NCI-H146 treated with DMSO at 0.1 percent for 48 hours (cell line): ENCODE measurements at regions not wholly inside any gene's neighbourhood (a gene's known extent, or its start where the extent isn't known, plus 50 kb on each side); places are given as distances from the start of the nearest gene placed in this dataset.

Experiments used
- DNase-seq: peaks from one replicate; lab custom pipeline; 2025; ENCODE audit not compliant: unreplicated experiment; lab: John Stamatoyannopoulos, UW

DNA sequence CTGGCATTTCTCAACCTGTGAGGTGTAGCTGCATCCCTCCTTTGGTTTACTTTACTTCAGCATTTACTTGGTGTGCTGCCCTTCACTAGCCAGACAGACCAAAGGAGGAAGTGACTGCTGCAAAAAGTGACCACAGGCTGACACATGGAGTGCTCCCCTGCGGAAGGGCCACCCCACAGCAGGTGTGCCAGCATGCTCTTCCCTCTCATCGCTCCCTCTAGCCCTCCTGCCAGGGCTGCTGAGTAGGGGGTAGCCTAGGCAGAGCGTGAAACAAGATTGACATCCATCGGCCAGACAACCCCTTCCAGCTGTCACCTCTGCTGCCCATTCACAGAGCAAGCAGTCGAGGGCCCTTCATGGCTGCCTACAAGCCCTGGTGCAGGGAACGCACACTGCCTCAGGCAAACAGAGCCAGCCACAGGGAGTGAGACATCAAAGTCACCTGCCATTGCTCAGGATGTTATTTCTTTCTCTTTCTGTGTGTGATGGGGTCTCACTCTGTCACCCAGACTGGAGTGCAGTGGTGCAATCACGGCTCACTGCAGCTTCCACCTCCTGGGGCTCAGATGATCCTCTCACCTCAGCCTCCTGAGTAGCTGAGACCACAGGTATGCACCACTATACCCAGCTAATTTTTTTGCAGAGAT is 102.0 kb upstream of the RPS6KA2 start:
- DNase-seq = no peak

DNA sequence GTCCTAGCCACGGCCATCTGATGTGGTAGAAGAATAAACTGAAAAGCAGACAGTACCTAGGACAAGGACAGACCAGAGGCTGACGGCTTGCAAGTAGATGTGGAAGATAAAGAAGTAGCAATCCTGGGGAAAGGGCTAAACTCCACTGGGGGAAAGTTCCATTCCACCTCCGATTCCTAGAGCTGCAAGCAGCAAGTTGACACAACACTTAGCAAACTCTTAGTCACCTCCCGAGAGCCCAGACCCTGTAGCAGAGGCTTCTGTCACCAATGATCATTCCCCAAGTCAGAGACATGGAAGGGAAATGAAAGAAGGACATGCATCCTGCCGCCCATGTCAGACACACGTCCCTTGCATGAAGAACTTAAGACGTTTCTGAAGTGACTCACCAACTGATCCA is 99.2 kb upstream of the RPS6KA2 start:
- DNase-seq = no peak

DNA sequence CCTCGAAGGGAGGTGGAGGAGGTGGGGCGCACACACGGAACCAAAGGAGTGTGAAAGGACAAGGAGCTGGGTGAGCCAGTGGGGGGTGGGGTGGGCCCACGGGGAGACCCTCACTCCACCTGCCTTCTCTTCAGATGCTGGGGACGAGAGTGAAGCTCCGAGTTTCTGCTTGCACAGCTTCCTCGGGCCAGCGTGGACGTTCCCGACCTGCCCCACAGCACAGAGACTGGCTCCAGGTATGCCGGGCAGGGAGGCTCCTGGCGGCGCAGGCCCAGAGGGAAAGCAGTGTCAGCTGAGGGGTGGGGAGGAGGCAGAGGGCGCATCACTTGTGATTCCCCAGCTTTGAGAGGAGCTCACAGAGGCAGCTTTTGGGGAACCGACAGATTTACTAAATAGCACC is 98.5 kb upstream of the RPS6KA2 start:
- no peak for DNase-seq

DNA sequence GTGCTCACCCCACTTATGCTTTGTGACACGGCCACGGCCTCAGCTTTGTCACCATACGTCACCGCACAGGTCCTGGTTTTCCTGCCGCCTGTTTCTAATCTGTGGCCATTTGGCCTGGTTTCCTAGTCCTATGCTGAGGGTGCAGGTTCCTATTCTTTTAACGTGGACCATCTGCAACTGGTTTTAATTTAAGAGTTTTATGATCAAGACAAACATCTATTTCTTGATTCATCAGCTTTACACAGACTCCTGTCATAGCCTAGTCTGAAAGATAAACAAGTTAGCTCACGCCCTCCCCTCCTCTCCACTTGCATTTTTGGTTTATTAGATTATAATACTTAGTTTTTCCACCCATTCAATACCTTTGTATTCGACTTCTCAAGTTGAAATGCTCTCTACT is 97.5 kb upstream of the RPS6KA2 start:
- no peak for DNase-seq

DNA sequence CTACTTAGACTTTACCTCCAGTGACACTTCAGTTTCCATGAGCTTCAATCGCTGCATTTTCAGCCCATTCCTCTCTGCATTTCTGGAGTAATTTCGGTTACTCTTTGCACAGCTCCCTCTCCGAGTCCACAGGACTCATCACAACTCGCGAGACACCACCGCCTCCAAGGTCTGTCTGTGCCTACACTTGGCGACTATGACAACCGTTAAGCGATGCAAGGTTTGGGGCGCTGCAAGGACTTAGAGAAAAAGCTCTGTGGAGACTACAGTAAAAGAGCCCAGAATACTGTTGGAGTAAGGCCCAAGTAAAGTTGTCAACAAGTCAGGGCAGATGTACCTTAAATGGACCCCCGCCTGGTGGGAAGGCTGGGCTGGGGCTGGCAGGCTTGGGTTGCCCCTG is 95.7 kb upstream of the RPS6KA2 start:
- no peak for DNase-seq

DNA sequence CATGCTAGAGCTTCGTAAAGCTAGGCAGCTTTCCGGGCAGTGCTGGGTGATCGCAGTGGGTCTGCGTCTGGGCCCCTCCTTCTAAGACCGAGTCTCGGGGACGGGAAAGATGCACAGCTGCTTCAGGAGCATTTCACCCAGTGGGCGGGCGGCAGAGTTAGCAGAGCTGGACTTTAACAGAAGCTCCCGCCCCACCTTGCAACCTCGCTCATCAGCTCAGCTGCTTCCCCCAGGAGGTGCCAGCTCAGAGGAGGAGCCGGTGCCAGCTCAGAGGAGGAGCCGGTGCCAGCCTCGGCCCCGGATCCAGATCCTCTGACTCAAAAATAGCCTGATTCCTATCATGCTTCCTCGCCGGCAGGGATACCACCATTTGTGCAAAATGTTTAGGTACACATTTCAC is 94.5 kb upstream of the RPS6KA2 start:
- no peak for DNase-seq

DNA sequence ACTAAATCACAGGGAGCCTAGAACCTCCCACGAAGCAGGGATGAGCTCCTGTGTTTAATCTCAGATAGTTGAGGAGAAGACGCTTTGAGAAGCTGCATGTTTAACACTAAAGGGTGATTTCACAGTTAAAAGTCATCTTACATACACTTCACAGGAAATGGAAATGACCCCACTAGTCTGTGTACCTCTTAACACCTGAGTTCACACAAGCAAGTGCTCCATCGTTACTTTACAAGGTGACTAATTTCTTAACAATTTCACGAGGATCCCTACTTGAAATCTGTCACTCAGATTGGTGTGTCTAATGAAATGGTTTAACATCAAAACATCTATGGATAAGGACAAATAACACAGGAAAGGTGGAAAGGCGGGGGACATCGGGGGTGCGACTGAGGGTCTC is 93.8 kb upstream of the RPS6KA2 start:
- no peak for DNase-seq

DNA sequence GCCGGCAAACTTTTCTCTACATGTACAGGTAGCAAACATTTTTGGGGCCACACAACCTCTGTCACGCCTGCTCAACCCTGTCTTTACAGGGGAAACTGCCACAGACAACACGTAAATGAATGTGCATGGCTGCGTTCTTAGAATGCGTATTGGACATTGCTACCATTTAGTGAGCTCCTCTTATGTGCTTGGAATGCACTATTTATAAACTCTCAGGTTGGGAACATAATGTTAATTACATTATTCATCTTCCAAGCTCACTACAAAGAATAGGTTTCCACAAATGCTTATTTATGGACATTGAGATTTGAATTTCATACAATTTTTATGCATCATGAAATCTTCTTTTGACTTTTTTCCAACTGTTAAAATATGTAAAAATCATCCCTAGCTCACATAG is 92.0 kb upstream of the RPS6KA2 start:
- DNase-seq = no peak

DNA sequence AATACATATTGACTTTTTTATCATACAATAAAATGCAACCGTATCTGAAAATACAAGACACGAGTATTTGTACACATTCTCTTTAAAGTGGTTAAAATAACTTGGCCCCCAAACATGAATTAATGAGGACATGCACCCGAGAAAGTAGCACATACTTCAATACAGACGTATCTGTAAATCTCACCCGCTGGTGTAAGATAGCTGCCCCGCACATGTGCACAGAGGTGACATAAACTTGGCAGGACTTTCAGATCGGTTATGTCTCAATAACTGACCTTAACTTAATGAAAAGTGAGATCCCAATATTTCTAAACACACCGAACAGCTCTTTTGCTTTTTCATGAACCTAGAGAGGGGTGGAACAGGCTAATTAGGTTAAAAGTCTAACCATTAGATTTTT is 91.5 kb upstream of the RPS6KA2 start:
- no peak for DNase-seq

DNA sequence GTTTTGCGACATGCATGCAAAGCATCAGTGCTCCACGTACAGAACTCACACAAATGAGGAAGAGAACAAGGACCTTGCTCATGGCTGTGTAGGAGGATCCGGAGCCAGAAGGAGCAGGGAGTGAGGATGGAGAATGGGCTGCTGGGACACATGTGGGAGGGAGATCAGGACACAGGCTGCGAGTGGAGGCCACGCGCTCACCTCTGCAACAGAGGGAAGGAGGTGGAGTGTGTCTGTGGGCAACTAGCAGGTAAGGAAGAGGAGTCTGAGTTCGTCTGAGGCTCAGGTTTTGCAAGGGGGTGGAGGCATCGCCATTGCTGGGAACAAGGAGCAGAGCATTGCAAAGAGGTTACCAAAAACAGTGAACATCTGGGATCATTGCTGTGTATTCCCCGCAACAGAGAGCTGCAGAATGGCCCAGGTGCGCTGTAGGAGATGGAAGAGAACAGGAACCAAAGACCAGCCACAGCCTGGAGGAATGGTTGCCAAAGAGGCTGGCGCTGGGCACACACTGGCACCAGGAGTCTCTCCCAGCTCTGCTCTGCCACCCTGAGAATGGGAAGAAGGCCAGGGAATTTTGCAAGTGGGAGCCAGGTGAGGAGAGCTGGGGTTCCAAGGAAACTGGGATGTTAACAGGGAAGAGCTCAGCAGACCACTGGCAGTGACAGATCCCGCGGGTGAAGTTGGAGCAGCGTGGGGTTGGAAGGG is 90.0 kb upstream of the RPS6KA2 start:
- DNase-seq = no peak

DNA sequence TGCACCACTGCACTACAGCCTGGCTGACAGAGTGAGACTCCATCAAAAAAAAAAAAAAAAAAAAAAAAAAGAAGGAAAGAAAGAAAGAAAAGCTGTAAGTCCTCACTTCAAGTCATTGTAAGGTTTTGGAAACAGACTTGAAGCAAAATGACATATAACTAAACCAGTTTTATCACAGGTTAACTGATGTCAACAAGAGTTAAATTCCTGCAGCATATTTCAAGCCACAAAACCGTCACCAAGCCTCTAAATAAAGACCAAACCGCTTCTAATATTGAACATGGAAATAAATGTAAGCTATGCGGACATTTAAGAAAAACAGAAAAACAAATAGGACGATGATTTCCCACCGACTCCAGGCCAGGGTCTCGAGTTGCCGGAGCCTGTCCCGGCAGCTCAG is 88.9 kb upstream of the RPS6KA2 start:
- DNase-seq = no peak

DNA sequence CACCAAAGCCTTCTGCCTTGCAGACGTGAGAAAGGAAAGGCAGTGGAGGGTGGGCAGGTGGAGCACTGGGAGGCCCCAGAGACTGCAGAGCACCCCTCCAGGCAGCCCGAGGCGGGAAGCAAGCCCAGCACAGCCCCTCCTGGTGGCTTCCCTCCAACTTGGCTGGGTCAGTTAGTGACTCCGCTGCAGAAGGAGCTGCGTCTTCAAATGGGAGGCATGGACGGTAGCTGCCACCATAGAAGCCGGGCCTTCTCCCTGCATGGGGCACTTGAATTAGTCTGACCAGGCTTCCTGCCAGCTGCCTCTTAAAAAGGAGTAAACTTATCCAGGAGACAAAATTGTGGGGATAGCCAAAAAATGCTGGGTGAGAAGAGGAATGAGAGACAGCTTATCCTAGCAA is 88.0 kb upstream of the RPS6KA2 start:
- no peak for DNase-seq

DNA sequence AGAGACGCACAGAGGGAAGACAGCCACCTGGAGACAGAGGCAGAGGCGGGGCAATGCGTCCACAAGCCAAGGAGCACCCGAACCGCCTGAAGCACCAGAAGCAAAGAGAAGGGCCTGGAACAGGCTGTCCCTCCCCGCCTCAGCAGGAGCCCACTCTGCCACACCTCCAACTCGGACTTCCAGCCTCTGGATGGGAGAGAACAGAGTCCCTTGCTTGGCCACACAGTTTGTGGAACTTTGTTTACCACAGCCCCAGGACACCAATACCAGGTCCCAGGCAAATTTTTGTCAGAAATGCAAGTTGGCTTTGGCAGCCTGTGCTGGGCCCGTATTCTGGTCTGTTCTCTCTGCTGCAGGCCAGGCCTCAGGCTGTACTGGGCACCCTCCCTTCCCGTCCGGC is 87.5 kb upstream of the RPS6KA2 start:
- no peak for DNase-seq

DNA sequence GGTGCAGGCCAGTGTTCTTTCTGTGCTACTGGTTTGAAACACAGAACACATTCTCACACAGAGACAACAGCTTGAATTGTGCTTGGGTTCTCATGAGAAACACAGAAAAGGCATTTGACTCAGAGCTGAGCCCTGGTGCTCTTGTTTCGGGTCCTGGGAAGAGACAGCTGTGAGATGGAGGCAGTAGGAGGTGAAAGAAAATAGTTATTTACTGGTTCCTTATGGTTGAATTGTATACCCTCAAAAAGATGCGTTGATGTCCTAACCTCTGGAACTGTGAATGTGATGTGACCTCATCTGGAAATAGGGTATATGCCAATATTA is 87.1 kb upstream of the RPS6KA2 start:
- DNase-seq = no peak

DNA sequence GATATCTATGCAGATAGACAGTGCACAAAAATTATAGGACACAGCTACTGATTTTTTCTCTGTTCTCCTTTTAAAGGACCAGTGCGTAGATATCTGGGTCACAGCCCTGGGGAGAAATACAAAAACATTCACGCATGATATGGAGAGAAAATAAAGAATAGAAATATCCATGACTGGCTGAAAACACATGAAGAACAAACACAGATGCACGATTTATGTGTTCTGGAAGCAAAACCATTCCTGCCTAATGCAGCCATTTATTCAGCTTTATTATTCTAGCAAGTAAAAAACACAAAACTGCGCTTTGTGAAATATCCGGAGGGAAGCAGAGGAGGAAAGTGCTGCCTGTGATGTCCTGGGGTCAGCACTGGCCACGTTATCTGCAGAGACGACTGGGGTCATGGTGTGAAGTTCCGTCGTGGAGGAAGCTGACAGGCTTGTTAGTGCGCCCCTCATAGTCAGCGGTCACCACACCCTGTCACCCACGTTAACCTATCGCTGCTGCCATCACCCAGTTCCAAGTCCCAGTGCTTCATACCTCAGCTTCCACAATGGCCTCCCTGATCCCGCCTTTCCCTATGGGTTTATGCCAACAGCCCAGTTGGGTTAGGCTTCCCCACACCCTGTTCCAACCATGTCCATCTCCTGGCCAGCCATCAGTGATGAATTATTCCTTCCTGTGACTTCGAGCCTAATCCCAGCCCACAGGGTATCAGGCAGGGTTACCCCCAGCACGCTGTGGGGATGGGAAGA is 86.6 kb upstream of the RPS6KA2 start:
- no peak for DNase-seq

DNA sequence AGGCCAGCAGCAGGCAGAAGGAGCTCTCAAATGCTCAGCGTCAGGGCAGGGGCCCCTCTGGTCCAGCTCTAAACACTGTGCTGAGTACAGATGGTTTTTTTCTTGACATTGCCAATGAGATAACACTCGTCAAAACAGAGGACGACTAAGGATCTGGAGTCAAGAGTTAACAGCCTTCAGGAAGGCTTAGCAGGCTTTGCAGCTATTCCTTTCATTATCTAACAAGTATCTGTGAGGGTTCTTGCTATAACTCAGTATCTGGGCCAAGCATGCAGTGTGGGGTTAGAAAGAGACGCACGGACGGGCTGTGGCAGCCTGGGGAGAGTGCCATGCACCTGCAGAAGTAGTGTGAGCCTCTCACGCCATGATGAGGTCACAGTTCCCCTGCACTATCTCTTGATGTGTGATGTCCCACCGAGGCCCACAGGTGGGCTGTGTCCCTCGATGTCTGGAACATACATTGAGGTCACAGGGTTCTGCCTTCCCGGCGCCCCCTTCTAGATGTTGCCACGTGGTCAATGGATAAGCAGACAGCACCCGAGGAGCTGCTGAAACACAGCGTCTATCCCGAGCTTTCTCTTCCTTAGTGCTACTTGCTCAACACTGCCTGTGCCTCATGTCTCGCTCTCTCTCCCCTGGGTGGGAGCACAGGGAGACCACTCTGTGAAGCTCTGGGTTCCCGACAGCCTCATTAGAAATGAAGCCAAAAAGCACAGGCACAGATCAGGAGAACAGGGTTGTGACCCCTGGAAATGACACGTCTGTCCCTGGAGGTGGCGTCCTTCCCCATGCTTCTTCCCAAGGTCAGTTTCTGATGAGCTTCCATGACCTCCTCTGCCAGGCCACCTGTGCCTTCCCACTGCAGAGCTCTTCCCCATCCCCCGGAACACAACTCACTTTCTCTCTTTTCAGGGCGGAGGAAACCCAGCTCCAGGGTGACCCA is 85.5 kb upstream of the RPS6KA2 start:
- DNase-seq = no peak

DNA sequence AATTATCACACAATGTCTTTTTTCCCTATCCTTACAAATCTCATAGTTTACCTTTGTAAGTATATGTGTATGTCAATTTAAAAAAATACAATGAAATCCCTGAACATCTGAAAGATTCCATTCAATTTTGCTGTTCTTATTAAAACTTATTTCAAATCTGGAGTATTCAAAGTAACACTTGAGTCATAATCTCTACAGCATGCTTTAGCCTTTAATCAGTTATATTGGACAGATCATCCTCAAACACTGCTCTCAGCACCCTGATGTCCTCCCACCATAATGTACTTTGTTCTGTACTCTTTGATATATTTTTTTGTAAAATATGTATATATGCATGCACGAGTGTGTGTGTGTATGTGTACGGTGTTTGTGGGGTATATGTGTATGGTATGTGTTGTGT is 83.0 kb upstream of the RPS6KA2 start:
- DNase-seq = no peak

DNA sequence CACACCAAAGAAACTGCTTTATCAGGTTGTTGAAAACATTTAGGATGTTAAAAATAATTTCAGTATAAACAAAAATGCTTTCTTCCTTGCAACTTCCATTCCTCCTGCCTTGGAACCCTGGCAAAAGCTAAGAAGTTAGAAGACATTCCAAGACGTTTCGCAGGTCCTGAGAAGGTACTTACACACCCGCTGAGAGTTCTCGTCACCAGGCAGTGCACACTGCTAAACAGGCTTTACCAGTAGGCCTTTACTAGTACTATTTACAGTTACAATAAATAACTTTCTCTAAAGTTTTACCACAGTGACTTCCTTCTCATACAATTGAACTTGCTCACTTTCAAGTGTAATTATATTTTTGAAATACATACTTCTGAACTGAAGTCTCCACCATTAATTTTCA is 81.4 kb upstream of the RPS6KA2 start:
- DNase-seq = no peak

DNA sequence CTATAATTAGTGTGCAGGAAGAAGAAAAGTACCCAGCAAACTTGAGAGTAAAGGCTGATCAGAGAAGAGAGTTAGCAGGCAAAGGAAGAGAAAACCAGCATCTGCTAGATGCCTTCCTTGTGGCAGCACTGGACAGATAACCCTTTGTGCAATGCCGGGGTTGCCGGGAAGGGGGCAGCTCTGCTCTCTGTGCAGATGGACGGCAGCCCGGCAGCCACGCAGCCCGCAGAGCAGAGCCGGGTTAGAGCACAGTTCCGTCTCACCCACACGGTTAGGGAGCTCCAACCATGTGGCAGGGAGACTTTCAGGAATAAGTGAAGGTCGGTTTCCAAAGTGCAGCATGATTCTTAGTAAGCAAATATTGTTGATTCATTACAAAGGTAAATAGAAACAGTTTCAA is 80.0 kb upstream of the RPS6KA2 start:
- no peak for DNase-seq

DNA sequence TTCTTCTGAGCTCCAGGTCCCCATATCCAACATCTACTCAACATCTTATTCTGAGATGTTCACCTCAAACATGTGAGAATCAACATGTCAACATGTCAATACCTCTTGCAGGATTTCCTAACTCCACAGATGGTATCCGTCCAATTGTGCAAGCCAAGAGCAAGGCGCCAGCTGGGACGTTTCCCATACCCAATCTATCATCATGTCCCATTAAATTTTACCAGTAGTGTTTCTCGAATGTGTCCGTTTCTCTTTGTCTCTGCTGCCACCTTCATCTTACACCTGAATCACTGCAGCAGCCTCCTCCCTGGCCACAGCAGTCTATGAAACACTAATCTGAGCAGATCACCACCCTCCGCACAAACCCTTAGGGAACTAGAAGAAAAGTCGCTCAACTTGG is 78.0 kb upstream of the RPS6KA2 start:
- no peak for DNase-seq

DNA sequence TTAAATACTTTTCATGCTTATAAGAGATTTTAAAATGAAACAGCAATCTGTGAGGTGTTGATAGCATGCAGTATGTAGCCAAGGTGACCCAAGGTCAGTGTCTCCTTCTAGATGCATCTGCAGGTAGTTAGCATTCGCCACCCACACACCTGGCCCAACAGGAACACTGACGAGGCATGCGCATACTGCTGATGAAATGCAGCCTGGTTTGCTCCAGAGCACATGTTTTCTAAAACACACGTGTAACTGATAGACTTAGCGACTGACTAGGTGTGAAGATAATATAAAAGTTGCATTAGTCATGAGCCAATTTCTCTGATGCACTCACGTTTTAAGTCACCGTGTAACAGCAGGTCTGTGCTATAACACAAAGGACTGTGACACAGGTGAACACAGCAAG is 77.1 kb upstream of the RPS6KA2 start:
- DNase-seq = no peak
